ENCODE measurements at regions not wholly inside any gene's neighbourhood (a gene's known extent, or its start where the extent isn't known, plus 50 kb on each side); places are given as distances from the start of the nearest gene placed in this dataset.

DNA sequence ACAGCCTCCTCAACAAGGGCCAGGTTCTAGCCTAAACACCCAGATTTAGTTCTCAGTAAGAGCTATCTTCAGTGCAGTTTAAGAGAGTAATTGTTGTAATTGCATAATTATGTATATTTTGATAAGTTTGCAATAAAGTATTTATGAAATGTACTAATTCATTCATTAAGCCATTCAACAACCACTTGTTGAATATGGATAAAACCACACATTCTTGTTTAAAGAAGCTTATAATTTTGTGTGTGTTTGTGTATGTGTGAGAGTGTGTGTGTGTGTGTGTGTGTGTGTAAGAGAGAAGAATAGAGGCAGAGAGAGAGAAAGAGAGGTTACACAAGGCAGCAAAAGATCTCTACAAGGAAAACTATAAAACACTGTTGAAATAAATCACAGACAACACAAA, 115.0 kb upstream of the SLC25A13 start:
- TF ChIP-seq, protein P1, sequence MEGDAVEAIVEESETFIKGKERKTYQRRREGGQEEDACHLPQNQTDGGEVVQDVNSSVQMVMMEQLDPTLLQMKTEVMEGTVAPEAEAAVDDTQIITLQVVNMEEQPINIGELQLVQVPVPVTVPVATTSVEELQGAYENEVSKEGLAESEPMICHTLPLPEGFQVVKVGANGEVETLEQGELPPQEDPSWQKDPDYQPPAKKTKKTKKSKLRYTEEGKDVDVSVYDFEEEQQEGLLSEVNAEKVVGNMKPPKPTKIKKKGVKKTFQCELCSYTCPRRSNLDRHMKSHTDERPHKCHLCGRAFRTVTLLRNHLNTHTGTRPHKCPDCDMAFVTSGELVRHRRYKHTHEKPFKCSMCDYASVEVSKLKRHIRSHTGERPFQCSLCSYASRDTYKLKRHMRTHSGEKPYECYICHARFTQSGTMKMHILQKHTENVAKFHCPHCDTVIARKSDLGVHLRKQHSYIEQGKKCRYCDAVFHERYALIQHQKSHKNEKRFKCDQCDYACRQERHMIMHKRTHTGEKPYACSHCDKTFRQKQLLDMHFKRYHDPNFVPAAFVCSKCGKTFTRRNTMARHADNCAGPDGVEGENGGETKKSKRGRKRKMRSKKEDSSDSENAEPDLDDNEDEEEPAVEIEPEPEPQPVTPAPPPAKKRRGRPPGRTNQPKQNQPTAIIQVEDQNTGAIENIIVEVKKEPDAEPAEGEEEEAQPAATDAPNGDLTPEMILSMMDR (IDR thresholded peaks at IDR 0.05): no peak
- TF ChIP-seq EZH2 (IDR thresholded peaks at IDR 0.05): no peak

All from neural progenitor cell (in vitro differentiated cells).